ENCODE measurements at regions not wholly inside any gene's neighbourhood (a gene's known extent, or its start where the extent isn't known, plus 50 kb on each side); places are given as distances from the start of the nearest gene placed in this dataset.

- TF ChIP-seq ATF6 (CRISPR knock-in tag; IDR thresholded peaks at IDR 0.05) = no peak
- no peak for TF ChIP-seq PRDM15 (CRISPR knock-in tag; IDR thresholded peaks at IDR 0.05)
- no peak for TF ChIP-seq NFYB (CRISPR knock-in tag; conservative IDR thresholded peaks at IDR 0.05; ENCODE audit: low read depth)
- no peak for TF ChIP-seq E2F1 (CRISPR knock-in tag; IDR thresholded peaks at IDR 0.05)
- TF ChIP-seq AFF4 (CRISPR knock-in tag; IDR thresholded peaks at IDR 0.05; ENCODE audit: borderline replicate concordance) = no peak
- no peak for TF ChIP-seq GTF2I (CRISPR knock-in tag; conservative IDR thresholded peaks at IDR 0.05)
These were observed 144.5 kb upstream of the TMEM72 start (continued) for GRCh38 chr10:44766631-44767030.

GRCh38 chr10:44769450-44769849 lies 141.7 kb upstream of the TMEM72 start:
- H3K27ac Mint-ChIP-seq = no peak overlapping the region
- ATAC-seq (no peak), DNase-seq (ENCODE audit: low spot score) (no peak)
- CTCF ChIA-PET = no interaction called here
- no peaks in the 10 kb centered on the region for H3K4me1 Mint-ChIP-seq
- H3K27me3 Mint-ChIP-seq (ENCODE audit: low read depth) = no peaks in the 10 kb centered on the region
- no peaks in the 10 kb centered on the region for H3K36me3 Mint-ChIP-seq
- POLR2A ChIA-PET = no interaction called here
- TF ChIP-seq USF2 (CRISPR knock-in tag; IDR thresholded peaks at IDR 0.05) = no peak
- TF ChIP-seq SOX15 (CRISPR knock-in tag; IDR thresholded peaks at IDR 0.05) = no peak
- no peak for TF ChIP-seq ZNF416 (CRISPR knock-in tag; IDR thresholded peaks at IDR 0.05)
- no peak for TF ChIP-seq MLX (CRISPR knock-in tag; IDR thresholded peaks at IDR 0.05)
- TF ChIP-seq GABPB1 (CRISPR knock-in tag; IDR thresholded peaks at IDR 0.05) = no peak
- no peak for TF ChIP-seq ATF2 (CRISPR knock-in tag; IDR thresholded peaks at IDR 0.05; ENCODE audit: borderline replicate concordance, low read depth)
- H3K9me3 Mint-ChIP-seq = no peaks in the 10 kb centered on the region
- H3K4me3 Mint-ChIP-seq = no peak overlapping the region
